ENCODE measurements at regions not wholly inside any gene's neighbourhood (a gene's known extent, or its start where the extent isn't known, plus 50 kb on each side); places are given as distances from the start of the nearest gene placed in this dataset.
"Not testable (repeated sequence)": the region's sequence is repeated elsewhere in the genome, so short reads cannot be mapped to it uniquely, and the experiment has no call there.

- DNase-seq, result no peak
These were observed 228.8 kb upstream of the DDHD1 start for GRCh38 chr14:53381895-53382294.

GRCh38 chr14:53380867-53381225 is 227.7 kb upstream of the DDHD1 start:
- no peak for DNase-seq

- no peak for DNase-seq
These were observed 227.1 kb upstream of the DDHD1 start for GRCh38 chr14:53380052-53380866.

- no peak for DNase-seq
These were observed 225.0 kb upstream of the DDHD1 start for GRCh38 chr14:53378142-53378541.

- no peak for DNase-seq
These were observed 222.9 kb upstream of the DDHD1 start for GRCh38 chr14:53376064-53376463.

DNA sequence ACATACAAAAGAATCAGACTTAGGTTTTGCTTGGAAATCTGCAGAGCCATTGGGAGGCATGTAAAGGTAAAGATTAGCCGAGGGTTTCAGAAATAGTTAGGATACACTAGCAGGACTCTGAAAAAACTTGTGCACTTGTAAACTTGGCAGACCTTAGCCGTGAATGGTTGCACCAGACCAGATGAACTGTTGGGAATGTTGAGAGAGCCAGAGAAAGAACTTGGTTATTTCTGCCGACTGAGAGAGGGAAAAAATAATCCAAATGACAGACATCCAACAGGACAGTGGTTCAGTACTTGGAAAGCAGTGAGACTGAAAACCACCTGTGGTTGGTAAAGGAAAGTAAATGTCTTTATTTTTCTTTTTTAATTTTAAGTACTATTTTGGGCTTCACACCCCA is 222.5 kb upstream of the DDHD1 start:
- no peak for DNase-seq

GRCh38 chr14:53368711-53369201 is 215.6 kb upstream of the DDHD1 start:
- DNase-seq, result no peak

DNA sequence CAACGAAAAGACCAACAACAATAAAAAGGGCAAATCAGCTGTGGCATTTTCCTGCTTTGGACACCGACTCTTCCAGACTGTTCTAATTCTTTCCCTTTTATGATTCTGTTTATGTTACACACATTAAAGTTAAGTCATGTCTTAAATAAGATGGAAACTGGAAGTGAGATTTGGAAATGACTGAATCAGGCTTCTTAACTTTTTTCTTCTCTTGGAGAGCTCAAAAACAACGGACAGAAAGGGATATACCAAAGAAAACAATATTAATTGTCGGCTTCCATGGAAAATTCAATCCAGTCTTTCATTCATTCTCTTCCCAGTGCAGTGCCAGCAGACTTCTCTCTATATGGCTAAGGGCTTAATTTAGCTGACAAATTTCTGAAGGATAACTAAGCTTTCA is 214.9 kb upstream of the DDHD1 start:
- no peak for DNase-seq

- no peak for DNase-seq
These were observed 214.5 kb upstream of the DDHD1 start for GRCh38 chr14:53367644-53368026.

DNA sequence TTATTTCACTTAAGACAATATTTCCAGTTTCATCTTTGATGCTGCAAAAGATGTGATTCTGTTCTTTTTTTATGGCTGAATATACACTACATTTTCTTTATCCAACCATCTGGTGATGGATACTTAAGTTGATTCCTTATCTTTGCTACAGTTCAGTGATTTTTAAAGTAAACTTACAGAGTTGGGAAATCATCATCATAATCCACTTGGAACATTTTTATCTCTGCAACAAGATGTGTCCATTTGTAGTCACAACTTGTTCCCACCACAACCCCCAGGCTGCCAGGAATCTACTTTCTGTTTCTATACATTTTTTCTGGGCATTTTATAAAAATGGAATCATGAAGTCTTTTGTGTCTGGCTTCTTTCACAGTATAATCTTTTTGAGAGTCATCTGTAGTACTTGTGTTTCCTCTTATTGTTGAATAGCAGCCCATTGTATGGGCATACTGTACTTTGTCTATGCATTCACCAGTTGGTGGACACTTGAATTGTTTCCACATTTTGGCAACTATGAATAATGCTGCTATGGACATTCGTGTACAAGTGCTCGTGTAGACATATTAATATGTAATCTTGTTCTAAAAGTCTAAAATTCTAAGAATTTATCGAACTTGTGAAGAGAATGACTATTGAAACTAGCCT is 212.5 kb upstream of the DDHD1 start:
- DNase-seq, result no peak

DNA sequence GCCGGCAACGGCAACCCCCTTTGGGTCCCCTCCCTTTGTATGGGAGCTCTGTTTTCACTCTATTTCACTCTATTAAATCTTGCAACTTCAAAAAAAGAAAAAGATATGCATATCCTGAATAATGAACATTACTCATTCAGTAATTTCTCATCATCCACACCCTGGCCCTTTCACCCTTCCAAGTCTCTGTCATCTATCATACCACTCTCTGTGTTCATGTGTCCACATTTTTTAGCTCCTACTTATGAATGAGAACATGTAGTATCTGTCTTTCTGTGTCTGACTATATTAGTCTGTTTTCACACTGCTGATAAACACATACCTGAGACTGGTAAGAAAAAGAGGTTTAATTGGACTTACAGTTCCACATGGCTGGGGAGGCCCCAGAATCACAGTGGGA is 209.8 kb upstream of the DDHD1 start:
- DNase-seq, result not testable (repeated sequence)

DNA sequence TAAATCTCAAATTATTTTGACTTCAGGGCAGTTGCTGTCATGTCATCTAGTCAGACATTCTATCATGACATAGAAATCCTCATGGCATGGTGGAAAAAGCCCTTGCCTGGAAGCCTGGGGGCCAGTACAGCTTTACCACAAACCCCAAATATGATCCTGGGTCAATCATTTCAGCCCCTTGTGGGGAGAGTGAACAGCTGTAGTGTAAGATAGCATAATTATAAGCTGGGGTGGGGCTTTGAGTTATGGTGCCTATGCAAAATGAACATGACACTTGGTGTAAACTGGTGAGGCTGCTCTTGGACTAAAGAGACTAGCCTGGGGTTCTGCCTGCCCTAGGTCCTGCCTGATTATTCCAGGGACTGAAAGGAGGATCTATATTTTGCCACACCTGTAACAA is 207.7 kb upstream of the DDHD1 start:
- DNase-seq, result no peak

- no peak for DNase-seq
These were observed 205.0 kb upstream of the DDHD1 start for GRCh38 chr14:53358166-53358565.

GRCh38 chr14:53356361-53357150 is 203.4 kb upstream of the DDHD1 start:
- no peak for DNase-seq

- no peak for DNase-seq
These were observed 202.5 kb upstream of the DDHD1 start for GRCh38 chr14:53355581-53356112.

DNA sequence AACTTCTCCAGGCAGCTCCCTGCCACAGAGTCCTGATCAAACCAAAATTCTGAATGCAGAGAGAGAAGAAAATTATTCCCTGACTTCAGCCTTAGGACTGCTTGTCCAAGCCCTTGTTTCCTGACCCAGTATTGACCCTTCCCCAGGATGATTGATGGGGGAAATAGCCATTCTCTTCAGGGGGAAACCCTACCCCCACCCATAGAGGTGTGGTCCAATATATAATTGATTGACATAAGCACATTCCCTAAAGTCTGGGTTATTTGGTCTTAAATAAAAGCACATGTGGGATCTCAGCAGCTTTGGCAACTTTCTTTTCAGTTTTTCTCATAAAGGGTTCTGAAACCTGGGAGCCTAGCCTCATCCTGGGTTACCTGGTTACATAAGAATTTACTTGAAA is 201.2 kb upstream of the DDHD1 start:
- DNase-seq, result no peak

DNA sequence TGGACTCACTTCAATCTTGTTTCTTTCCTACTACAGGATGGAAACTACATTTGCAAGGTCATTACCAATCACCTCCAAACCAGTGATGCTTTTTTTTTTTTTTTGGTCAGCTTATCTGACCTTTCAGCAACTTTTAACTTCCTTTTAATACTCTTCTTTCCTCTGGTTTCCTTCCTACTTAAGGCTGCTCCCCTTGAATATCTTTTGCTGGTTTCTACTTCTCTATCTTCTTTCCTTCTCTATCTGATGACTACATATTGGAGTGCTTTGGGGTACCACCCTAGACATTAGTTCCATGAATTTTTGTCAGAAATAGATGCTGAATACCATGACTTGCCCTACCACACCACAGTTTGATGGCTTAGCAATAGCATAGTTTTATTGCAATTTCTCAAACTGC is 197.7 kb upstream of the DDHD1 start:
- no peak for DNase-seq

- DNase-seq, result no peak
These were observed 197.3 kb upstream of the DDHD1 start for GRCh38 chr14:53350429-53350828.

DNA sequence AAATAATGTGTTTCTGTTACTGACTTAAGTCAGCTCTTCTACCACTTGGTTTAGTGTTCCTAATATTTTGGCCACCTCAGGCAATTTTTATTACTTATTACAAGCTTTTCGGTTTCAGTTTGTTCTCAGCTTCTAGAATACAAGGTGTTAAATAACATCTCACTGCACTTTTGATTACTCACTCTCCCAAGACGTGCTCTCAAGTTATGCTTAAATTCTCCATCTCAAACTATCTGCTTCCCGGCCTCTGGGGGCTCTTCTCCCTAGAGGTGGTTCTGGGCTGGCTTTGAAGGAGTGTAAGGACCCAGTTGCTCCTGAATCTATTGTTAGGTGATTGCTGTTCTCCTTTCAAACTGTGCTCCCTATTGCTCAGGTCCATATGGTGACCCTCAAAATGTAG is 193.9 kb upstream of the DDHD1 start:
- DNase-seq, result no peak

GRCh38 chr14:53341324-53341723 is 188.2 kb upstream of the DDHD1 start:
- no peak for DNase-seq

GRCh38 chr14:53338192-53338591 is 185.1 kb upstream of the DDHD1 start:
- no peak for DNase-seq

GRCh38 chr14:53336729-53337128 is 183.6 kb upstream of the DDHD1 start:
- DNase-seq, result no peak

DNA sequence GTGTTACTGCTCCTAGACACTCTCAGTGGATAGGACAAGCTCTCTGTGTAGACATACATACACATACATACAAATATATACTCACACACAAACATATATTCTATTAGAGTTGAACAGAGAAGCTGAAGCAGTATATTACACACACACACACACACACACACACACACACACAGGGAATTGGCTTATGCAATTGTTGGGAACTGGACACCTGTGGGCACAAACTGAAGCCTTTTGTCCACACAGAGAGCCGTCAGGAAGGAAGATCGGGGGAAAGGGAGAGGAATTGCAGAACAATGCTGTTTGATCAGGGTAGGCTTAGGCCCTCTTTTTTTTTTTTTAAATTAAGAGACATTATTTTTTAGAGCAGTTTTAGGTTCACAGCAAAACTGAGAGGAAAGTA is 180.7 kb upstream of the DDHD1 start:
- no peak for DNase-seq

GRCh38 chr14:53331921-53332320 is 178.8 kb upstream of the DDHD1 start:
- DNase-seq, result no peak
